DND-41 (cell line): ENCODE measurements at regions not wholly inside any gene's neighbourhood (a gene's known extent, or its start where the extent isn't known, plus 50 kb on each side); places are given as distances from the start of the nearest gene placed in this dataset.

Experiments
- EZH2 ChIP-seq: IDR thresholded peaks from 3 replicates; pipeline ENCODE4 v1.6.1; 2012; ENCODE audit warnings: borderline replicate concordance, low read depth, mild to moderate bottlenecking, moderate library complexity, low read length, inconsistent platforms; ENCODE audit not compliant: severe bottlenecking
- TF ChIP-seq, protein P1 (sequence below): IDR thresholded peaks from 2 replicates; pipeline ENCODE4 v1.5.1; 2012; ENCODE audit warnings: borderline replicate concordance, low read length, moderate library complexity, mild to moderate bottlenecking; ENCODE audit not compliant: poor library complexity, severe bottlenecking; ENCODE audit errors: extremely low read depth

DNA sequence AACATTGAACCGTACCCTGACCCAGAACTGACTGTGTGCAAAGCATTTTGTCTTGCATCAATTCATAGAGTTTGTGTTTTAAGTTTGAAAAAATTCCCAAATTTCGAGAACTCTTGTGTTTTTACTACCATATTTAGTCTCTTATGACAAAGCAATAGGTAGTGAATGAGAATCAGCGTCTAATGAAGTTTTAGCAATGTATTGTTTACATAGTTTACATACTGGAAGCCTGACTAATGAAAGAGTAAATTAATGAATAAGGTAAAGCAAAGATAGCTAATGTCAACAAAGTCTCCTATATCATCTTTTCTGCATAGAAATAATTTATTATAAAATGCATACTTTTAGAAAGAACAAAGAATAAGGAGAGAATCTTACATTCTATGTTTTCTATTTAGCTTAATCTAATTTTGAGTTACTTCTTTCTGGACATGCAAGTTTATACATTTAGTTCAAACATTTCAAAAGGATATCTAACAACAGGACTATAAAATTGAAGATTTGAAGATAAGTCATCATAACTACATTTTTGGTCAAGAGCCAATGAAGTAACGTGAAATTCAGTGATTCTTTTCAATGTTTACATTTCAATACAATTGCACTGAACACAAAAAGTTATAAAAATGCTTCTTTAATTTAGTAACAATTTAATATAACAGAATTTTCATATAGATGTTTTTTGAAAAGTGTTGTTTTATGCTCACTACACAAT, 1943.7 kb downstream of the NCAM2 start:
- no peak for TF ChIP-seq EZH2
- TF ChIP-seq, protein P1, sequence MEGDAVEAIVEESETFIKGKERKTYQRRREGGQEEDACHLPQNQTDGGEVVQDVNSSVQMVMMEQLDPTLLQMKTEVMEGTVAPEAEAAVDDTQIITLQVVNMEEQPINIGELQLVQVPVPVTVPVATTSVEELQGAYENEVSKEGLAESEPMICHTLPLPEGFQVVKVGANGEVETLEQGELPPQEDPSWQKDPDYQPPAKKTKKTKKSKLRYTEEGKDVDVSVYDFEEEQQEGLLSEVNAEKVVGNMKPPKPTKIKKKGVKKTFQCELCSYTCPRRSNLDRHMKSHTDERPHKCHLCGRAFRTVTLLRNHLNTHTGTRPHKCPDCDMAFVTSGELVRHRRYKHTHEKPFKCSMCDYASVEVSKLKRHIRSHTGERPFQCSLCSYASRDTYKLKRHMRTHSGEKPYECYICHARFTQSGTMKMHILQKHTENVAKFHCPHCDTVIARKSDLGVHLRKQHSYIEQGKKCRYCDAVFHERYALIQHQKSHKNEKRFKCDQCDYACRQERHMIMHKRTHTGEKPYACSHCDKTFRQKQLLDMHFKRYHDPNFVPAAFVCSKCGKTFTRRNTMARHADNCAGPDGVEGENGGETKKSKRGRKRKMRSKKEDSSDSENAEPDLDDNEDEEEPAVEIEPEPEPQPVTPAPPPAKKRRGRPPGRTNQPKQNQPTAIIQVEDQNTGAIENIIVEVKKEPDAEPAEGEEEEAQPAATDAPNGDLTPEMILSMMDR: no peak
